ENCODE measurements at regions not wholly inside any gene's neighbourhood (a gene's known extent, or its start where the extent isn't known, plus 50 kb on each side); places are given as distances from the start of the nearest gene placed in this dataset.
"Not testable (repeated sequence)": the region's sequence is repeated elsewhere in the genome, so short reads cannot be mapped to it uniquely, and the experiment has no call there.

- no peak for ATAC-seq
- Mint-ChIP-seq H3K9me3 (peaks cover 3% of the 10 kb centered on the region), H3K4me1 (ENCODE audit: low read depth) (no peaks in the 10 kb centered on the region), H3K27me3 (no peaks in the 10 kb centered on the region), H3K27ac (no peak overlapping the region), H3K4me3 (no peak overlapping the region), H3K36me3 (ENCODE audit: low read depth) (no peaks in the 10 kb centered on the region)
- DNase-seq: no peak
- CTCF ChIA-PET: no interaction called here
- TF ChIP-seq CTCF (IDR thresholded peaks at IDR 0.05): no peak
- intact Hi-C loops (cut with micrococcal nuclease): no loop called here
- POLR2A ChIA-PET: interaction anchor here (0.6 kb wide), 1 partner anchor 352 kb away, joined by 3 read pairs; no protein-coding TSS in a partner anchor
These were observed 865.8 kb downstream of the TBC1D32 start for GRCh38 chr6:120468486-120468885.

- Mint-ChIP-seq H3K27ac (no peak overlapping the region), H3K4me3 (no peak overlapping the region), H3K36me3 (ENCODE audit: low read depth) (no peaks in the 10 kb centered on the region), H3K9me3 (peaks cover 2% of the 10 kb centered on the region), H3K27me3 (no peaks in the 10 kb centered on the region), H3K4me1 (ENCODE audit: low read depth) (no peaks in the 10 kb centered on the region)
- TF ChIP-seq CTCF (IDR thresholded peaks at IDR 0.05): no peak
- ATAC-seq (no peak), DNase-seq (no peak)
- POLR2A ChIA-PET: no interaction called here
- CTCF ChIA-PET: no interaction called here
- intact Hi-C loops (cut with micrococcal nuclease): no loop called here
These were observed 882.8 kb downstream of the TBC1D32 start for GRCh38 chr6:120451508-120451907.

- CTCF ChIA-PET: no interaction called here
- DNase-seq (no peak), ATAC-seq (no peak)
- TF ChIP-seq CTCF (IDR thresholded peaks at IDR 0.05): no peak
- Mint-ChIP-seq H3K27ac (no peak overlapping the region), H3K9me3 (no peaks in the 10 kb centered on the region), H3K36me3 (ENCODE audit: low read depth) (no peaks in the 10 kb centered on the region), H3K4me3 (no peak overlapping the region), H3K27me3 (no peaks in the 10 kb centered on the region), H3K4me1 (ENCODE audit: low read depth) (no peaks in the 10 kb centered on the region)
- POLR2A ChIA-PET: interaction anchor here (0.7 kb wide), 1 partner anchor 903 kb away, joined by 3 read pairs; no protein-coding TSS in a partner anchor
- intact Hi-C loops (cut with micrococcal nuclease): no loop called here
These were observed 886.7 kb downstream of the TBC1D32 start for GRCh38 chr6:120447605-120448004.

- intact Hi-C loops (cut with micrococcal nuclease); DNase-seq; H3K27ac Mint-ChIP-seq; H3K27me3 Mint-ChIP-seq; POLR2A ChIA-PET; H3K36me3 Mint-ChIP-seq (ENCODE audit: low read depth); H3K4me3 Mint-ChIP-seq; H3K9me3 Mint-ChIP-seq; ATAC-seq; CTCF ChIA-PET; H3K4me1 Mint-ChIP-seq (ENCODE audit: low read depth): not testable (repeated sequence)
These were observed 901.4 kb downstream of the TBC1D32 start for GRCh38 chr6:120432840-120433239.

- Mint-ChIP-seq H3K4me1 (ENCODE audit: low read depth) (no peaks in the 10 kb centered on the region), H3K9me3 (peaks cover 6% of the 10 kb centered on the region), H3K4me3 (no peak overlapping the region), H3K36me3 (ENCODE audit: low read depth) (no peaks in the 10 kb centered on the region), H3K27ac (no peak overlapping the region), H3K27me3 (no peaks in the 10 kb centered on the region)
- no peak for DNase-seq
- ChIA-PET CTCF (no interaction called here), POLR2A (no interaction called here)
- no peak for TF ChIP-seq CTCF (IDR thresholded peaks at IDR 0.05)
- intact Hi-C loops (cut with micrococcal nuclease): no loop called here
- ATAC-seq: no peak
These were observed 902.4 kb downstream of the TBC1D32 start for GRCh38 chr6:120431841-120432240.

- Mint-ChIP-seq H3K27ac (no peak overlapping the region), H3K27me3 (no peaks in the 10 kb centered on the region), H3K9me3 (peaks cover 3% of the 10 kb centered on the region), H3K4me3 (no peak overlapping the region), H3K4me1 (ENCODE audit: low read depth) (no peaks in the 10 kb centered on the region), H3K36me3 (ENCODE audit: low read depth) (no peaks in the 10 kb centered on the region)
- ChIA-PET POLR2A (no interaction called here), CTCF (no interaction called here)
- intact Hi-C loops (cut with micrococcal nuclease): no loop called here
- no peak for TF ChIP-seq CTCF (IDR thresholded peaks at IDR 0.05)
- ATAC-seq (no peak), DNase-seq (no peak)
These were observed 922.9 kb downstream of the TBC1D32 start for GRCh38 chr6:120411394-120411793.

Data from activated CD8-positive, alpha-beta T cell treated with anti-CD3 and anti-CD28 coated beads for 36 hours (primary cell).